Transverse colon (tissue), 3 donors: ENCODE measurements at regions not wholly inside any gene's neighbourhood (a gene's known extent, or its start where the extent isn't known, plus 50 kb on each side); places are given as distances from the start of the nearest gene placed in this dataset.

Source experiments
- POLR2A ChIP-seq: fragments of 450-650 bp; IDR thresholded peaks from one replicate; pipeline ENCODE4 v1.6.1; 2016; ENCODE audit warnings: antibody characterized with exemption, mild to moderate bottlenecking, moderate library complexity
- TF ChIP-seq, protein P1 (sequence below), 5 experiments: fragments of 200-600 bp in 3 of 5; fragments of 450-650 bp in 2 of 5; sonication (generic) in 3 of 5; IDR thresholded peaks; 1 replicate in 2 of 5; 2 replicates in 3 of 5; pipeline ENCODE4 v1.5.1; 2016 to 2017; ENCODE audit warnings: antibody characterized with exemption in 5 of 5, inconsistent platforms in 3 of 5, mild to moderate bottlenecking in 2 of 5, moderate library complexity in 1 of 5

DNA sequence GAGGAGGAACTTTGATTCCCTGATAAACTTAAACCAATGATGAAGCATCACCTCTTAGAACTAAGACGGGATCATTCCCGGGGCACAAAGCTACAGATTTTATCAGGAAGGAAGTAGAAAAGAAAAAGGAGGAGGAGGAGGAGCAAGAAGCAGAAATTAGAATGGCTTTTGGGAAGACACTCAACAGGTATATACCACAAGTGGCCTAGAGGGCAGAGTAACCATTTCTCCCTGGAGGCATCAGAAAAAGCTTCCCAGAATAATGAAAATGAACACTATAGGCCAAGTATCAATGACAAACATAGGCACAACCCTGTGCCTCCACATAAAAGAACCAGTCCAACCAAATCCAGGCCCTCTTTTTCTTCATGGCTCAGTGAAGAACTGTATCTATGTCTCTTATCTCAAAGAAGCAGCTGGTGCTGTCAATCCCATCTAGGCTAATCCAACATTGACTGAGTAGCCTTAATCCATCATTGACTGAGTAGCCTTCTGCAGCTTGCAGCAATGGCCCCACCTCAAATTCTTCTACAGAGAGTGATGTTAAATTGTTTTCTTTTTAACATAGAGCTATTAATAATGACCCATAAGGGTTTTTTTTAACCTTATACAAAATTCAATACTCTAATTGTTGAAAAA is 178.8 kb upstream of the KIF2A start:
- TF ChIP-seq, protein P1, sequence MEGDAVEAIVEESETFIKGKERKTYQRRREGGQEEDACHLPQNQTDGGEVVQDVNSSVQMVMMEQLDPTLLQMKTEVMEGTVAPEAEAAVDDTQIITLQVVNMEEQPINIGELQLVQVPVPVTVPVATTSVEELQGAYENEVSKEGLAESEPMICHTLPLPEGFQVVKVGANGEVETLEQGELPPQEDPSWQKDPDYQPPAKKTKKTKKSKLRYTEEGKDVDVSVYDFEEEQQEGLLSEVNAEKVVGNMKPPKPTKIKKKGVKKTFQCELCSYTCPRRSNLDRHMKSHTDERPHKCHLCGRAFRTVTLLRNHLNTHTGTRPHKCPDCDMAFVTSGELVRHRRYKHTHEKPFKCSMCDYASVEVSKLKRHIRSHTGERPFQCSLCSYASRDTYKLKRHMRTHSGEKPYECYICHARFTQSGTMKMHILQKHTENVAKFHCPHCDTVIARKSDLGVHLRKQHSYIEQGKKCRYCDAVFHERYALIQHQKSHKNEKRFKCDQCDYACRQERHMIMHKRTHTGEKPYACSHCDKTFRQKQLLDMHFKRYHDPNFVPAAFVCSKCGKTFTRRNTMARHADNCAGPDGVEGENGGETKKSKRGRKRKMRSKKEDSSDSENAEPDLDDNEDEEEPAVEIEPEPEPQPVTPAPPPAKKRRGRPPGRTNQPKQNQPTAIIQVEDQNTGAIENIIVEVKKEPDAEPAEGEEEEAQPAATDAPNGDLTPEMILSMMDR (IDR thresholded peaks at IDR 0.05) = no peak
- TF ChIP-seq POLR2A = no peak
